ENCODE measurements at regions not wholly inside any gene's neighbourhood (a gene's known extent, or its start where the extent isn't known, plus 50 kb on each side); places are given as distances from the start of the nearest gene placed in this dataset.

GRCh38 chr2:165024199-165024598 lies 68.9 kb upstream of the SLC38A11 start:
- Mint-ChIP-seq H3K36me3 (ENCODE audit: insufficient read depth in 1 of 3, low read depth in 3 of 3) (peaks cover 0 to 8% (median 0%) of the 10 kb centered on the region in 3 experiments; a peak in 3 of 7 replicates), H3K9me3 (no peaks in the 10 kb centered on the region), H3K27ac (no peak overlapping the region), H3K4me1 (0 out of 4 replicates have a peak, but pooled peaks cover 0 to 4% of the 10 kb centered on the region in 2 experiments), H3K27me3 (ENCODE audit: low read depth) (no peaks in the 10 kb centered on the region), H3K4me3 (no peak overlapping the region)
- TF ChIP-seq CTCF (conservative IDR thresholded peaks at IDR 0.05), result no peak
- Histone ChIP-seq H2BK15ac (ENCODE audit: low read depth, low read length) (no peak overlapping the region), H3K4ac (ENCODE audit: low read depth, low read length) (no peak overlapping the region), H3K56ac (ENCODE audit: insufficient read length, low read depth, low read length) (no peak overlapping the region), H3K79me2 (ENCODE audit: insufficient read depth, low read length) (no peaks in the 10 kb centered on the region), H4K8ac (replicated peaks; ENCODE audit: insufficient read length, low read depth, low read length) (no peak overlapping the region), H3K23ac (ENCODE audit: insufficient read length, low read depth, low read length) (no peak overlapping the region), H3K14ac (ENCODE audit: insufficient read depth, low read length) (no peak overlapping the region), H3K18ac (ENCODE audit: insufficient read length, low read depth, low read length) (no peak overlapping the region), H2BK5ac (ENCODE audit: insufficient read length, low read length) (no peak overlapping the region), H2BK120ac (ENCODE audit: low read depth, low read length, poor library complexity, severe bottlenecking) (no peak overlapping the region), H3T11ph (ENCODE audit: low read length) (no peak overlapping the region), H2AK5ac (ENCODE audit: insufficient read length, low read length) (no peak overlapping the region), H4K20me1 (ENCODE audit: control insufficient read depth, insufficient read depth, insufficient read length) (no peaks in the 10 kb centered on the region), H3K23me2 (ENCODE audit: insufficient read length, low read depth, low read length, poor library complexity, severe bottlenecking) (no peaks in the 10 kb centered on the region), H3K79me1 (ENCODE audit: insufficient read depth, low read depth, low read length, poor library complexity, severe bottlenecking) (no peaks in the 10 kb centered on the region), H3K4me1 (ENCODE audit: insufficient read depth, low read length) (no peaks in the 10 kb centered on the region), H4K5ac (ENCODE audit: insufficient read length, low read depth, low read length) (no peak overlapping the region), H3K27ac (ENCODE audit: insufficient read length, low read depth, low read length) (no peak overlapping the region), H2BK12ac (ENCODE audit: insufficient read length, low read depth, low read length) (no peak overlapping the region), H3K4me2 (ENCODE audit: insufficient read depth, insufficient read length, low read length) (no peak overlapping the region), H2BK20ac (ENCODE audit: low read depth, low read length, poor library complexity, severe bottlenecking) (no peak overlapping the region), H3K9me3 (ENCODE audit: control insufficient read depth, low read depth, low read length) (no peaks in the 10 kb centered on the region), H3K27me3 (ENCODE audit: insufficient read depth, low read length) (no peaks in the 10 kb centered on the region), H4K91ac (ENCODE audit: insufficient read length, low read depth, low read length) (no peak overlapping the region), H2AFZ (ENCODE audit: low read length) (no peak overlapping the region), H3K9ac (ENCODE audit: extremely low read depth, insufficient read length, low read length) (no peak overlapping the region)
- DNase-seq, result no peak
- WGBS (ENCODE audit: extremely low coverage, insufficient read length, low lambda C conversion rate), result no CpG with 5 or more reads among the region's 3 CpGs
